ENCODE measurements at regions not wholly inside any gene's neighbourhood (a gene's known extent, or its start where the extent isn't known, plus 50 kb on each side); places are given as distances from the start of the nearest gene placed in this dataset.

DNA sequence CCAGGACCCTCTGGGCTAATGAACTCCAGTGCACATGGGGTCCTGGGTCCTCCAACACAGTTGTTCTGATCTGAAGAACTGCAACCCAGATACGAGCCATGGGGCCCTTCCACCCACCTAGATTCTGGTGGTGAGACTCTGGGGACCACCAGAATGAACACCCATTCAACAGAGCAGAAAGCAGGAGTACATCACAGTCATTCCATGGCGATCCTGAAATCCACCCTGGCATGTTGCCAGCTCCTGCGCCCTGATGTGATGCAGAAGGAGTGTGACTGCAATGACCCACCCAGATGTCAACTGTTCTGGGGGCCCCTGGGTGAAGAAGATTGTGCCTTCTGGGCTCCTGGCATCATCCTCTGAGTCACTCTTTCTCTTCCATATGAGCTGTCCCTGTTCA, 211.6 kb downstream of the KIF26A start:
- H3K4me3 ChIP-seq: no peak overlapping the region

DNA sequence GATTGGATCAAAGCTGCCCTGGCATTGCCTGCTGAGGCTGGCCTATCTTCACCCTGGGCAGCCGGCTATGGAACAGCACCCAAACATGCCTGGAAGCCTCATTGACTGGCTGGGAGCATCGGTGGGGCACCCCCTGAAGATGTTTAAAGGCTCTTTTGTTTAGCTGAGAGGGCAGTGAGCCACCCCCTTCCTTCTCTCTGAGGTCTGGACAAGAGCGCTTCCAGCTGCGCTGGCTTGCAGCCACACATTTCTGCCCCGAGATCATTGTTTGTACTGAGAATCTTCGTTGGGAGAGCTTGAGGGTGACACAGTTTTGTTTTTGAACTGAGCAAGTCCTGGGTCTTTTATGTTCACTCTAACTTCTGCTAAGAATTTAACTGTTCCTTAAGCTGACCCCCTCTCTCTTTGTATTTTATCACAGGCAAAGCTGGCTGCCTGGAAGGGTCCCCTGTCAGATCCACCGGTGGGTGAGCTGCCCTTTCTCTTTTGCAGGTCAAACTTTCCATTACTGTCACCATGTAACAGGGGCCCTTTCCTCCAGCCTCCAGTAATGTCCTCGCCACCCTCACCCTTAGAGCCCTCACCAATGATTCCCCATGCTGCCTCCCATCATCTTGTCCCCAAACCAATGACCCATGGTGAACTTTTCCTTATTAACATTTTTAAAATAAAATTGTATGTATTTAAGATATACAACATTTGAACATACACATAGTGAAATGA, 212.2 kb downstream of the KIF26A start:
- intact Hi-C loops (cut with DNase I, micrococcal nuclease): no loop called here

More for the DNA sequence above, 211.6 kb downstream of the KIF26A start:
- intact Hi-C loops (cut with DNase I, micrococcal nuclease): no loop called here
- Histone ChIP-seq H3K36me3 (ENCODE audit: low read depth) (no peaks in the 10 kb centered on the region), H3K9me3 (no peaks in the 10 kb centered on the region), H3K4me1 (ENCODE audit: low read depth) (no peaks in the 10 kb centered on the region)
- DNase-seq (peak in 1 of 3 donors; percentile 15), ATAC-seq (no peak)
- TF ChIP-seq, protein P1, sequence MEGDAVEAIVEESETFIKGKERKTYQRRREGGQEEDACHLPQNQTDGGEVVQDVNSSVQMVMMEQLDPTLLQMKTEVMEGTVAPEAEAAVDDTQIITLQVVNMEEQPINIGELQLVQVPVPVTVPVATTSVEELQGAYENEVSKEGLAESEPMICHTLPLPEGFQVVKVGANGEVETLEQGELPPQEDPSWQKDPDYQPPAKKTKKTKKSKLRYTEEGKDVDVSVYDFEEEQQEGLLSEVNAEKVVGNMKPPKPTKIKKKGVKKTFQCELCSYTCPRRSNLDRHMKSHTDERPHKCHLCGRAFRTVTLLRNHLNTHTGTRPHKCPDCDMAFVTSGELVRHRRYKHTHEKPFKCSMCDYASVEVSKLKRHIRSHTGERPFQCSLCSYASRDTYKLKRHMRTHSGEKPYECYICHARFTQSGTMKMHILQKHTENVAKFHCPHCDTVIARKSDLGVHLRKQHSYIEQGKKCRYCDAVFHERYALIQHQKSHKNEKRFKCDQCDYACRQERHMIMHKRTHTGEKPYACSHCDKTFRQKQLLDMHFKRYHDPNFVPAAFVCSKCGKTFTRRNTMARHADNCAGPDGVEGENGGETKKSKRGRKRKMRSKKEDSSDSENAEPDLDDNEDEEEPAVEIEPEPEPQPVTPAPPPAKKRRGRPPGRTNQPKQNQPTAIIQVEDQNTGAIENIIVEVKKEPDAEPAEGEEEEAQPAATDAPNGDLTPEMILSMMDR (IDR thresholded peaks at IDR 0.05): no peak

DNA sequence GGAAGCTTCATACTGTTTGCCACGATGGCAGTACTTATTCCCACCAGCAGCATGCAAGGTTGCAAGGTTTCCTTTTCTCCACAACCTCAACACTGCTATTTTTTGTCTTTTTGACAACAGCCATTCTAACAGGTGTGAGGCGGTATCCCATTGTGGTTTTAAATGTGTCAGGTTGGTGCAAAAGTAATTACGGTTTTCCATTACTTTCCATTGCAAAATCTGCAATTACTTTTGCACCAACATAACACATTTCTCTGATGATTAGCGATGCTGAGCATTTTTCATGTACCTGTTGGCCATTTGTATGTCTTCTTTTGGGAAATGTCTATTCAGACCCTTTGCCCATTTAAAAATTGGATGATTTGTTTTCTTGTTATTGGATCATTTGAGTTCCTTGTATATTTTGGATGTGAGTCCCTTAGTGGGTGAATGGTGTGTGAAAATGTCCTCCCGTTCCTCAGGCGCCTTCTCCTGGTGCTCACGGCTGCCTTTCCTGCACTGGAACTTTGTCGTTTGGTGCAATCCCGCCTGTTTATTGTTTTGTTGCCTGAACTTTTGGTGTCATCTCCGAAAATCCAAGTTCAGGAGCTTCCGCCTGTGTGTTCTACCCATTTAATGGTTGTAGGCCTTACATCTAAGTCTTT, 213.6 kb downstream of the KIF26A start:
- TF ChIP-seq, protein P1 (IDR thresholded peaks at IDR 0.05): no peak
- Histone ChIP-seq H3K4me3 (no peak overlapping the region), H3K4me1 (ENCODE audit: low read depth) (no peaks in the 10 kb centered on the region), H3K9me3 (no peaks in the 10 kb centered on the region), H3K36me3 (ENCODE audit: low read depth) (no peaks in the 10 kb centered on the region)
- intact Hi-C loops (cut with DNase I, micrococcal nuclease): no loop called here
- no peak for DNase-seq
- ATAC-seq: no peak

More for the DNA sequence above, 212.2 kb downstream of the KIF26A start:
- ATAC-seq (no peak), DNase-seq (peak in 2 of 3 donors; percentile 26)
- Histone ChIP-seq H3K9me3 (no peaks in the 10 kb centered on the region), H3K36me3 (ENCODE audit: low read depth) (no peaks in the 10 kb centered on the region), H3K4me3 (no peak overlapping the region), H3K4me1 (ENCODE audit: low read depth) (no peaks in the 10 kb centered on the region)
- TF ChIP-seq, protein P1 (IDR thresholded peaks at IDR 0.05): no peak

DNA sequence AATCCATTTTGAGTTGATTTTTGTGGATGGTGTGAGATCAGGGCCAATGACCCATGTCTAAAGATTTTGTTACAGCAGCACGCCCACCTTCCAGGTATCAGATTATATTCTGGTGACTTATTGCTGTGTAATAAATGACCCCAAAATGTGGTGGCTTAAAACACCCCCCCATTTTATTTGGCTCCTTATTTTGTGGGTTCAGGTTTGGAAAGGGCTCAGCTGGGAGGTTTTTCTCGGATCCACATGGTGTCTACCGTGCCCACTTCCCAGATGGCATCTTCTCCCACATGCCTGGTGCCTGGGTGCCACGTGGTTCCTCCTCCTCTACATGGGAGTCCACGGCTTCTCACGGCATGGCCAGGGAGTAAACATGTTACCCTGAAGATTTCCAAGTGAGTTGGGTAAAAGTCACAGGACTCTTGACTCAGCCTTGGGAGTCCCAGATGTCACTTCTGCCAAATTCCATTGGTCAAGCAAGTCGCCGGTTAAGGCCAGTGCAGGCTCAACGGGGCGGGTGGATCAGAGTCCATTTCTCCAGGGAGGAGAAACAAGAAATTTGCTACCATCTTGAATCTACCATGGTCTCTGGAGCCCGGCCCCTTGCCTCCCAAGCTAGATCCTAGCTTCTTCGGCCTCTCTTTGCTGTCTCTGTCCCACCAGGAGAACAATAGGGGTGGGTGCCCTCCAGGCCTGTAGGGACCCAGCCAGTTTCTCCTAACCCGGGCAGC, 214.3 kb downstream of the KIF26A start:
- DNase-seq (no peak), ATAC-seq (no peak)
- intact Hi-C loops (cut with DNase I, micrococcal nuclease): no loop called here
- Histone ChIP-seq H3K36me3 (ENCODE audit: low read depth) (no peaks in the 10 kb centered on the region), H3K4me1 (ENCODE audit: low read depth) (no peaks in the 10 kb centered on the region), H3K9me3 (no peaks in the 10 kb centered on the region), H3K4me3 (no peak overlapping the region)
- TF ChIP-seq, protein P1 (IDR thresholded peaks at IDR 0.05): no peak

DNA sequence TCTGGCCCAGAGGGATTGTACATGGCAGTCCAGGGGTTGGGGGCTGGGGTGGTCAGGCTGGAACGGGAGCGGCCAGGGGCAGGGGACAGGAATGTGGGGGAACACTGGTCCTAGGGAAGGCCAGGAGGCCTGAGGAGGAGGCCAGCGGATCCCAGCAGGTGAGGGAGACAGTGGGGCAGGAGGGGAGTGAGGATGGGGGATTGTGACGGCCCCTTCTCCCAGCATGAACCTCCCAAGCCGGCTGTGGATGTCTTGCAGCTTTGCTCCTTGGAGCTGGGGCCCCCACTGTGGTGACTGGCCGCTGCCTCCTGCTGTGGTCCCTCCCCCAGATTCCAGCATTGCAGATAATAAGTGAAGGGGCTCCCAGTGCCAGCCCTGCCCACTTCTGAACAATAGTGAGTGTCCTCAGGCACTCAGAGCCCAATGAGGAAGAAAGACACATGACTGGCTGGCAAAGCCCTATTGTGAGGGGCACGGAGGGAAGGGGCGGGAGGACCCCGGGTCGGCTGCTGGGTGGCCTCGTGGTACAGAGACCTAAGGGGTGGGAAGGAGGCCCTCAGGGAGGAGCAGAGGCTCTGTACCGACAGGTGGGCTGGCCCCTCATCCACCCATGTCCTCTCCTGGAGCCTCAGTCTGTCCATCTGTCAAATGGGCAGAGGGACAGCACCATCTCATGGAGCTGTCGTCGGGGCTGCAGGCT, 215.0 kb downstream of the KIF26A start:
- H3K36me3 ChIP-seq (ENCODE audit: low read depth): no peaks in the 10 kb centered on the region
- ATAC-seq (no peak), DNase-seq (peak in 1 of 3 donors; percentile 3)
- TF ChIP-seq, protein P1 (IDR thresholded peaks at IDR 0.05): no peak
- intact Hi-C loops (cut with DNase I, micrococcal nuclease): no loop called here
- no peaks in the 10 kb centered on the region for H3K4me1 ChIP-seq (ENCODE audit: low read depth)
- H3K9me3 ChIP-seq: no peaks in the 10 kb centered on the region
- H3K4me3 ChIP-seq: no peak overlapping the region

All from mucosa of descending colon (tissue), 3 donors.